HG02885 (cell line): ENCODE measurements at regions not wholly inside any gene's neighbourhood (a gene's known extent, or its start where the extent isn't known, plus 50 kb on each side); places are given as distances from the start of the nearest gene placed in this dataset.

Experiments used
- ATAC-seq: cut with Tn5 transposase; IDR thresholded peaks from one replicate; pipeline ENCODE4 v1.9.1; 2021; ENCODE audit warnings: mild to moderate bottlenecking; ENCODE audit not compliant: unreplicated experiment, poor library complexity

GRCh38 chr11:37724315-37724714, 1126.3 kb upstream of the RAG2 start:
- no peak for ATAC-seq

DNA sequence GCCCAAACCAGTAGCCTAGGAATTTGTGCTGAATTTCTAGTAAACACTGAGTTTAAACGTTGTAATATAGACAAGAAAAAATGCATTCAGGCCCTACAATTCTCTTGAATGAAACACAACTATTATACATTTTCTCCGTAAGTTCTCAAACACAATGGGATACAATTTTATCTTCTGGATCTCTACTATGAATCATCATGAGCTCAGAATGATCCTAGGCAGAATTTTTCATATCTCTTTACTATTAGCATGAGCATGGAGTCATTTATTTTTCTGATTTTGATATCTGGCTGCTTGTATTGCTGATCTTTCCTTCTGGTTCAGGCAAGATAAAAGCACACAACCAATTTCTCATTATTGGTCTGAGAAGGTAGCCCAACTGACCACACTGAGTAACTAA, 1123.4 kb upstream of the RAG2 start:
- ATAC-seq: no peak

DNA sequence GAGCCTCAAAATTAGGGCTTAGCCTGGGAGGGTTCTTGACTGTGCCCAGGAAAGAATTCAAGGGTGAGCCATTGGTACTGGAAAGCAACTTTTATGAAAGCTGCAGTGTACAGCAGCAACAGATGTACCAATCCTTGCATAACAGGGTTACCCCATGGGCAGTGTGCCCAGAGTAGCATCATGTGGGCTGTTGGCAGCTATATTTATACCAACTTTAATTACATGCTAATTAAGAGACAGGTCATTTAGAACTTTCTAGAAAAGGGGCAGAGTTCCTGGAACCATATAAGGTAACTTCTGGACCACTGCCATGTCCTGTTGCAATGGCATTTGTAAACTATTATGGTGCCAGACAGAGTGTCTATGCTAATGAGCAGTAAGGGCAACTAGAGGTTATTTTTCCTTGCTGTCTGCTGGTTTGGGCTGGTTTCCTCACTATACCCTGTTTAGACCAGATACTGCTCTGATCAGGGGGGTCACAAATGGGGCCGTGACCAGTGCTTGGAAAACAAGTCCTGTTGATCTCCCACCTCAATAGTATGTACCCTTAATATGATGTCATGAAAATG, 1120.5 kb upstream of the RAG2 start:
- ATAC-seq: no peak

GRCh38 chr11:37712251-37712650, 1114.2 kb upstream of the RAG2 start:
- no peak for ATAC-seq

DNA sequence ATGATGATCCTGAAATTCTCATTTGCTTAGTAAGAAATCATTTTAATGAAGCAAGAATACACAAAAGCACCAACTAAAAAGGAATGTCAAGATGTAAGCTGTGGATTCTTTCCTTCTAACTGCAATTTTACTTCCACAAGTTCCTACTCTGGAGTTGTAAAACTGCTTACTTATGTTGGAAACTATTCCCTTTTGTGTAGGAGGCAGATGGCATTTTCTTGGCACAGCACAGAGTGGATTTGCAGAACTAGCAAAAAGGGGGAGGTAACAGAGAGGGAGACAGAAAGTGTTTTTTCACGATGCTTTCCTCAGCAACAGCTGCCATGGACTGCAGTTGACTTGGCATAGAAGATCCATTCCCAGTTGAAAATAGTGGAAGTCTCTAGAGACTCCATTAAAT, 1112.0 kb upstream of the RAG2 start:
- ATAC-seq: no peak

- ATAC-seq: no peak
Measured at GRCh38 chr11:37704791-37705190, 1106.8 kb upstream of the RAG2 start.

DNA sequence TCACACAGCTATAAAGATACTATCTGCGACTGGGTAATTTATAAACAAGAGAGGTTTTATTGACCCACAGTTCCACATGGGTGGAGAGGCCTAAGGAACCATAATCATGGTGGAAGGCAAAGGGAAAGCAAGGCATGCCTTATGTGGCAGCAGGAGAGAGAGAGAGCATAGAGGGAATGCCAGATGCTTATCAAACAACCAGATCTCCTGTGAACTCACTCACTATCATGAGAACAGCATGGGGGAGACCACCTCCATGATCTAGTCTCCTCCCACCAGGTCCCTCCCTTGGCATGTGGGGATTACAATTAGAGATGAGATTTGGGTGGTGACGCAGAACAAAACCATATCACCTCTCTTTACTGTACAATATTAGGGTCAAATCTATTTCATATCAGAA, 1101.6 kb upstream of the RAG2 start:
- ATAC-seq: no peak

- no peak for ATAC-seq
Measured at GRCh38 chr11:37695283-37695682, 1097.2 kb upstream of the RAG2 start.

DNA sequence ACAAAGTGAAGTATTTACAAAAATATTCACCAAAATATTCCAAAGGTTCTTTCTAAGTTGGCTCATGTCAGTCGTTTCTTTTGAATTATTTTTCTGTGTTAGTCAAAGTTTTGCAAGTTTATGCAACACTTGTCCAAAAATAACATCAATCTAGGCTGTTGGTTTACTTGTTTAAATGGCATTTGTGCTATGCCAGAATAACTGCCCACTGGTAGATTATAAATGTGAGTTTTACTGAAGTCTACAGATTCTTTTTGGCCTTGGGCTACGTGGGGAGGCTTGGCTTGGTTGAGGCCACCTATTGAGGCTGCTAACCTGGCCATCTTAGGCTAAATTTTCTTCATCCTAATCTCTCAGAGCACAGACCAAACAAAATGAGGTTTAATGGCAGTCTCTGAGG, 1091.9 kb upstream of the RAG2 start:
- ATAC-seq: no peak

DNA sequence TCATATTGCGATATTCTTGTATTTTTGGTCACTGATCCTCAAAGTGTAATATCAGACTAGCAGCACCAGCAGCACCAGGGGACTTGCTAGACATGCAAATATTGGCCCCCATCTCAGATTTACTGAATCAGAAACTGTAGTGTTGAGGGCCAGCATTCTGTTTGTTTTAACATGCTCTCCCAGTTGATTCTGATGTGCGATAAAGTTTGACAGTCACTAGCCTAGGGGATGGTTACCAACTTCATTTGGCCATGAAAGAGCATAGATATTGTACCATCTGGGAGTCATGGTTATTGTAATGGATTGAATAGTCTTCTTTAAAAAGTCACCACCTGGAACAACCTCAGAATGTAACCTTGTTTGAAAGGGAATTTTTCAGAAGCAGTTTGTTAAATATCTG, 1090.4 kb upstream of the RAG2 start:
- no peak for ATAC-seq

DNA sequence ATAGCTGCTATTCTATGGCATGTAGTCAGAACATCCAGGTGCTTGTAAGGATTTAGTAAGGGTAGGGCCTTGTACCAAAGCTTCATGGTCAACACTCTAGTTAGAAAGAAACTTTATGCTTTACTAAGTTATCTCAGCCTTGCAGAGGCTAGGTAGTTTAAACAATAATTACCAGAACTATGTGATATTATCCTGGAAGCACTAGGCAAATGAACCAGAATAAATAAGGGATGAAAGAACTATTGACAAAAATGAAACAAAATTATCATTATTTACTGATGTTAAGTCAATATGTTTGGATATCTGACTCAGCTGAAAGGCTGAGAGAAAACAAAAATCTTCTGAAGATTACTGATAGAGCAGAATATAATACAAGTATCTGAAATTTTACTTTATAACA, 1089.1 kb upstream of the RAG2 start:
- ATAC-seq: no peak

- no peak for ATAC-seq
Measured at GRCh38 chr11:37671321-37671720, 1073.3 kb upstream of the RAG2 start.

GRCh38 chr11:37666960-37667359, 1068.9 kb upstream of the RAG2 start:
- no peak for ATAC-seq

DNA sequence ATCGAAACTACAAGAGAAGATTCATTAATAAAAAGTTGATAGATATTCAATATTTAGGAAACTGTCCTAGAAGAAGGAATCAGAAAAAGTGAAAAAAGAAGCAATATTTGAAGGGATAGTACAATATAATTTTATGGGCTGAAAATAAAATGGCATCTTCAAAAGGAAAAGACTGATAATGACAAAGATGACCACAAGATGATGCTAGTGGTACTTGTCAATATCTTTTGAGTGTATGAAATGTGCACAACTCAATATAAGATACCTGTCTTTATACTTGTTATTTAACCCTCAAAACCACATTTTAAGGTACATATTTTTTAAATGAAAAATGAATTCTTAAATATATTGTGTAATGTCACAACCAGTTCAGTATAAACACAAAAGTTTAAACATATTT, 1059.6 kb upstream of the RAG2 start:
- ATAC-seq: no peak

DNA sequence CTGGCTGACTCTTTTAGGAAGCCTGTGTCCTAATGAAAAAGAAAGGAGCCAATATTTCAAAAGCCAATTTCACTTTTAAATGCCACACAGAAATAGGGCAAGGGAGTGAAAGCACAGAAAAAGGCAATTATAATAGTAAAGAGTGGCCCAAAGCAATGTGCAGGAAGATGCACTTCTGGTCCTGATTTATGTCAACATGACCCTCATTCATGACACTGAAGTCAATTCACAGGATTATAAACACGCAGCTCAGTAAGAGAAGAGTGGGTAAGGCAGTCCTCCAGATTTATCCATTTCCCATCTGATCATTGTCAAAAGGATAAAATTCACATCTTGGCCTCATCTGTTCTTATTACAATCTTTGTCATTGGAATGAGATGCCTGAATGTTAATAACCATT, 1049.7 kb upstream of the RAG2 start:
- no peak for ATAC-seq

GRCh38 chr11:37643968-37644367, 1045.9 kb upstream of the RAG2 start:
- ATAC-seq: no peak

DNA sequence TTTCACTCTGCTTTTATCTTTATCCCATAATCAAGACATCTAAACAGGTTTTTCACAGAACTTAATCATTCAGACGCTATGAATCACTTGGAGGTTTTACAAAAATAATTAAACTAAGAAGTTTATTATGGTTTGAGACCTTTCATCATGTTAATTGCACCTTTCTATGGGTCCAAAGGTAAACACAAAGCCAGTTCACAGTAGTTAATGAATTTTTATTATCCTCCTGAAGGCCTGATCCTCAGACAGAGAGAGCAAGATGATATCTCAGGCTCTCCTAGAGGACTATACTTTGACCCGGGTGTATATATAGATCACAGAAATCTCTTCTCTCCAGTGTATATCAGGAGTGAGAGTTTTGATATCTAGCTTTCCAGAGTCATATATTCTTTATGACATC, 1044.3 kb upstream of the RAG2 start:
- ATAC-seq: no peak

GRCh38 chr11:37632748-37633147, 1034.7 kb upstream of the RAG2 start:
- ATAC-seq: no peak

- ATAC-seq: no peak
Measured at GRCh38 chr11:37630866-37631265, 1032.8 kb upstream of the RAG2 start.

- ATAC-seq: no peak
Measured at GRCh38 chr11:37623778-37624177, 1025.7 kb upstream of the RAG2 start.

- no peak for ATAC-seq
Measured at GRCh38 chr11:37621662-37622061, 1023.6 kb upstream of the RAG2 start.

DNA sequence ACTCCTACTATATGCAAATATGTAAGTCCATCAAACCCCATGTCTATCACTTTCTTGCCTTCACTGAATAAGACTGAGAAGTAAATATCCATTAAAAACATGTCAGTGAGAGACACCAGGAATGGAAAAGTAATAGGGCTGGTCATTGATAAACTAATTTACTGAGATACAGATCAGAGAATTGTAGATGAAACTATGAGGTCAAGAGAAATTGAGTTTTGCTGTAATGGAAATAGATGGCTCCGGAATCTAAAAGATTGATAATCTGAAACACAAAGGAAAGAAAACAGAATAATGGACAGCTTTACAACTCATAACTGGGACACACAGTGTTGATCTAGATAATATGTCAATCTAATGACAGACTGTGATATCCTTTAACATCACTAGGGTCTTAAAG, 1018.3 kb upstream of the RAG2 start:
- ATAC-seq: no peak

GRCh38 chr11:37613031-37613430, 1015.0 kb upstream of the RAG2 start:
- ATAC-seq: no peak
